Tibial artery (tissue), 4 donors: ENCODE measurements at regions not wholly inside any gene's neighbourhood (a gene's known extent, or its start where the extent isn't known, plus 50 kb on each side); places are given as distances from the start of the nearest gene placed in this dataset.
"Not testable (repeated sequence)": the region's sequence is repeated elsewhere in the genome, so short reads cannot be mapped to it uniquely, and the experiment has no call there.

Experiments used
- DNase-seq, 2 donors: peaks; one replicate each; pipeline ENCODE4 v3.0.0-alpha.2; 2019
- H3K27ac ChIP-seq, 2 donors: fragments of 200-600 bp; sonication (generic) in 1 of 2; 1 replicate in 1 of 2; 2 replicates in 1 of 2; pipeline ENCODE4 v1.5.1; 2018 to 2019; ENCODE audit warnings: mild to moderate bottlenecking in 1 of 2
- H3K27me3 ChIP-seq, 2 donors: fragments of 200-600 bp; sonication (generic) in 1 of 2; one replicate each; pipeline versions ENCODE4 v1.5.1 to v1.6.0; 2016 to 2019
- H3K36me3 ChIP-seq, 3 donors: fragments of 200-600 bp; sonication (generic) in 2 of 3; one replicate each; pipeline ENCODE4 v1.5.1; 2016 to 2019; ENCODE audit warnings: mild to moderate bottlenecking in 2 of 3
- H3K4me1 ChIP-seq, 4 donors: fragments of 200-600 bp; sonication (generic) in 2 of 4; 1 replicate in 3 of 4; 2 replicates in 1 of 4; pipeline ENCODE4 v1.5.1; 2016 to 2019
- H3K4me3 ChIP-seq, 2 donors: fragments of 200-600 bp; sonication (generic) in 1 of 2; 1 replicate in 1 of 2; 2 replicates in 1 of 2; pipeline ENCODE4 v1.5.1; 2018 to 2019; ENCODE audit warnings: mild to moderate bottlenecking in 2 of 2
- H3K9me3 ChIP-seq, 3 donors: fragments of 200-600 bp; sonication (generic) in 1 of 3; one replicate each; pipeline ENCODE4 v1.5.1; 2016 to 2019
- intact Hi-C: fragments of 100-400 bp; cut with DNase I; formaldehyde crosslinking; loops from one replicate; pipeline ENCODE4 v1.15.0; 2023; ENCODE audit warnings: low total_unique reads
- TF ChIP-seq, protein P1 (sequence below), 2 experiments: fragments of 200-600 bp in 1 of 2; fragments of 450-650 bp in 1 of 2; IDR thresholded peaks; one replicate each; pipeline ENCODE4 v1.5.1; 2017 to 2019; ENCODE audit warnings: antibody characterized with exemption in 2 of 2, mild to moderate bottlenecking in 1 of 2, moderate library complexity in 1 of 2

- Histone ChIP-seq H3K27ac (no peak overlapping the region), H3K27me3 (peaks cover 0 to 21% of the 10 kb centered on the region in 2 donors), H3K9me3 (no peaks in the 10 kb centered on the region), H3K36me3 (no peaks in the 10 kb centered on the region), H3K4me3 (no peak overlapping the region), H3K4me1 (no peaks in the 10 kb centered on the region)
- DNase-seq: no peak
- TF ChIP-seq, protein P1, sequence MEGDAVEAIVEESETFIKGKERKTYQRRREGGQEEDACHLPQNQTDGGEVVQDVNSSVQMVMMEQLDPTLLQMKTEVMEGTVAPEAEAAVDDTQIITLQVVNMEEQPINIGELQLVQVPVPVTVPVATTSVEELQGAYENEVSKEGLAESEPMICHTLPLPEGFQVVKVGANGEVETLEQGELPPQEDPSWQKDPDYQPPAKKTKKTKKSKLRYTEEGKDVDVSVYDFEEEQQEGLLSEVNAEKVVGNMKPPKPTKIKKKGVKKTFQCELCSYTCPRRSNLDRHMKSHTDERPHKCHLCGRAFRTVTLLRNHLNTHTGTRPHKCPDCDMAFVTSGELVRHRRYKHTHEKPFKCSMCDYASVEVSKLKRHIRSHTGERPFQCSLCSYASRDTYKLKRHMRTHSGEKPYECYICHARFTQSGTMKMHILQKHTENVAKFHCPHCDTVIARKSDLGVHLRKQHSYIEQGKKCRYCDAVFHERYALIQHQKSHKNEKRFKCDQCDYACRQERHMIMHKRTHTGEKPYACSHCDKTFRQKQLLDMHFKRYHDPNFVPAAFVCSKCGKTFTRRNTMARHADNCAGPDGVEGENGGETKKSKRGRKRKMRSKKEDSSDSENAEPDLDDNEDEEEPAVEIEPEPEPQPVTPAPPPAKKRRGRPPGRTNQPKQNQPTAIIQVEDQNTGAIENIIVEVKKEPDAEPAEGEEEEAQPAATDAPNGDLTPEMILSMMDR (IDR thresholded peaks at IDR 0.05): no peak
- intact Hi-C loops: loop anchor here (10.0 kb wide), 2 partner anchors 76 to 106 kb away; no protein-coding TSS in a partner anchor
Measured at GRCh38 chr9:124139001-124139400, 118.7 kb upstream of the NEK6 start.

DNA sequence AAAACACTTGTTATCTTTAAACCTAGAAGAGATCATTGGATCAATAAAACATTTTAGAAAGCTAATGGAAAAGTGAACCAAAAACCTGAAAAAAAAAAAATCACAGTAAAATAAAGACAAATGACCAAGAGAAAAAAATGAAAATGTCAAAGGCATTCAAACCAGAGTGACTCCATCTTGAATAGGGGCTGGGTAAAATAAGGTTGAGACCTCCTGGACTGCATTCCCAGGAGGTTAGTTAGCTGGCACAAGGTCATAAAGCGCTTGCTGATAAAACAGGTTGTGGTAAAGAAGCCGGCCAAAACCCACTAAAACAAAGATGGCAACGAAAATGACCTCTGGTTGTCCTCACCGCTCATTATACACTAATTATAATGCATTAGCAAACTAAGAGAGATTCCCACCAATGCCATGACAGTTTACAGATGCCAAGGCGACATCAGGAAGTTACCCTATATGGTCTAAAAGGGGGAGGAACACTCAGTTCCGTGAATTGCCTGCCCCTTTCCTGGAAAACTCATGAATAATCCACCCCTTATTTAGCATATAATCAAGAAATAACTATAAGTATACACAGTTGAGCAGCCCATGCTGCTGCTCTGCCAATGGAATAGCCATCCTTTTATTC lies 116.7 kb upstream of the NEK6 start:
- intact Hi-C loops: no loop called here
- TF ChIP-seq, protein P1 (IDR thresholded peaks at IDR 0.05): no peak
- no peak for DNase-seq
- no peak overlapping the region for H3K27ac ChIP-seq
- peaks cover 0 to 14% of the 10 kb centered on the region in 2 donors for H3K27me3 ChIP-seq
- no peak overlapping the region for H3K4me3 ChIP-seq
- no peaks in the 10 kb centered on the region for H3K9me3 ChIP-seq
- no peaks in the 10 kb centered on the region for H3K4me1 ChIP-seq
- no peaks in the 10 kb centered on the region for H3K36me3 ChIP-seq

- DNase-seq, H3K4me3 ChIP-seq, H3K36me3 ChIP-seq, H3K9me3 ChIP-seq, H3K4me1 ChIP-seq, H3K27ac ChIP-seq, intact Hi-C loops: not testable (repeated sequence)
- peaks cover 0 to 17% of the 10 kb centered on the region in 2 donors for H3K27me3 ChIP-seq
Measured at GRCh38 chr9:124144561-124145123, 113.1 kb upstream of the NEK6 start.

DNA sequence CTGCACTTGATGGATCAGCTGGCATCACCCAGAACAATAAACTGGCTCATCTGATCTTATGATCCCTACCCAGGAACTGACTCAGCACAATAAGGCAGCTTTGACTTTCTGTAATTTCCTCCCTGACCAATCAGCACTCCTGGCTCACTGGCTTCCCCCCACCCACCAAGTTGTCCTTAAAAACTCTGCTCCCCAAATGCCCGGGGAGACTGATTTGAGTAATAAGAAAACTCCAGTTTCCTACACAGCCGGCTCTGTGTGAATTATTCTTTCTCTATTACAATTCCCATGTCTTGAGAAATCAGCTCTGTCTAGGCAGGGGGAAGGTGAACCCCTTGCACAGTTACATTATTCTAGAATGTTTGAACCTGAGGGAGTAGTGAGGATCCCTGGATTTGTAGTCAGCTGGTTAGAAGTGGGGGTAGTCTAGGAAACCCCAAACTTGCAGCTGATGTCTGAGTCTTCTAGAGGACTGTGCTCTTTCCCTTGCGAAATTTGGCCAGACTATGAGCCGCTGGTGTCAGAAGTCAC lies 111.7 kb upstream of the NEK6 start:
- no peaks in the 10 kb centered on the region for H3K36me3 ChIP-seq
- TF ChIP-seq, protein P1 (IDR thresholded peaks at IDR 0.05): no peak
- no peak overlapping the region for H3K27ac ChIP-seq
- H3K9me3 ChIP-seq: no peaks in the 10 kb centered on the region
- no peak overlapping the region for H3K4me3 ChIP-seq
- intact Hi-C loops: no loop called here
- H3K4me1 ChIP-seq: no peaks in the 10 kb centered on the region
- DNase-seq: no peak
- peaks cover 0 to 17% of the 10 kb centered on the region in 2 donors for H3K27me3 ChIP-seq

- H3K4me3 ChIP-seq: no peak overlapping the region
- no peaks in the 10 kb centered on the region for H3K36me3 ChIP-seq
- intact Hi-C loops: no loop called here
- peaks cover 0 to 14% of the 10 kb centered on the region in 2 donors for H3K27me3 ChIP-seq
- TF ChIP-seq, protein P1 (IDR thresholded peaks at IDR 0.05): no peak
- H3K4me1 ChIP-seq: no peaks in the 10 kb centered on the region
- DNase-seq: no peak
- no peak overlapping the region for H3K27ac ChIP-seq
- H3K9me3 ChIP-seq: no peaks in the 10 kb centered on the region
Measured at GRCh38 chr9:124149992-124150391, 107.8 kb upstream of the NEK6 start.

GRCh38 chr9:124163760-124164255 lies 93.9 kb upstream of the NEK6 start:
- no peaks in the 10 kb centered on the region for H3K27me3 ChIP-seq
- peak overlapping the region; percentile 45 to 61 for H3K27ac ChIP-seq
- no peaks in the 10 kb centered on the region for H3K36me3 ChIP-seq
- no peak overlapping the region for H3K4me3 ChIP-seq
- DNase-seq: no peak
- intact Hi-C loops: no loop called here
- TF ChIP-seq, protein P1 (IDR thresholded peaks at IDR 0.05): no peak
- H3K4me1 ChIP-seq: peaks cover 0 to 30% (median 11%) of the 10 kb centered on the region in 4 donors
- H3K9me3 ChIP-seq: peaks cover 0 to 4% (median 0%) of the 10 kb centered on the region in 3 donors
